ENCODE measurements at regions not wholly inside any gene's neighbourhood (a gene's known extent, or its start where the extent isn't known, plus 50 kb on each side); places are given as distances from the start of the nearest gene placed in this dataset.

GRCh38 chr9:126155756-126156664 lies 170.6 kb upstream of the MVB12B start:
- no peak for TF ChIP-seq CTCF (conservative IDR thresholded peaks at IDR 0.05 in 1 of 2, IDR thresholded peaks at IDR 0.05 in 1 of 2; ENCODE audit: low read depth in 1 of 2, low read length in 2 of 2)
- TF ChIP-seq EZH2 (IDR thresholded peaks at IDR 0.05; ENCODE audit: low read length, missing control alignments), result no peak

Measured in fibroblast of lung (primary cell).